Upper lobe of left lung (tissue), 6 donors: ENCODE measurements at regions not wholly inside any gene's neighbourhood (a gene's known extent, or its start where the extent isn't known, plus 50 kb on each side); places are given as distances from the start of the nearest gene placed in this dataset.

Experiments
- ATAC-seq, 2 donors: fragments of 200-7000 bp; cut with Tn5 transposase; one replicate each; pipeline ENCODE4 v1.9.1; 2022; ENCODE audit warnings: mild to moderate bottlenecking in 2 of 2, moderate library complexity in 2 of 2; ENCODE audit not compliant: low FRiP score in 2 of 2
- DNase-seq, 2 donors: peaks; one replicate each; pipeline ENCODE4 v3.0.0-alpha.2; 2019 to 2020
- H3K27ac ChIP-seq, 4 donors: fragments of 200-600 bp; sonication (generic); one replicate each; pipeline ENCODE4 v1.5.1; 2016 to 2019
- H3K27me3 ChIP-seq, 4 donors: fragments of 200-600 bp; sonication (generic); one replicate each; pipeline ENCODE4 v1.5.1; 2017 to 2019
- H3K36me3 ChIP-seq, 4 donors: fragments of 200-600 bp; sonication (generic); one replicate each; pipeline ENCODE4 v1.5.1; 2016 to 2019
- H3K4me1 ChIP-seq, 4 donors: fragments of 200-600 bp; sonication (generic); one replicate each; pipeline ENCODE4 v1.5.1; 2018 to 2019
- H3K4me3 ChIP-seq, 4 donors: fragments of 200-600 bp; sonication (generic); one replicate each; pipeline ENCODE4 v1.5.1; 2017 to 2019; ENCODE audit warnings: mild to moderate bottlenecking in 2 of 4, moderate library complexity in 1 of 4
- H3K9me3 ChIP-seq, 4 donors: fragments of 200-600 bp; sonication (generic); one replicate each; pipeline ENCODE4 v1.5.1; 2018 to 2019
- EP300 ChIP-seq, 4 donors: sonication (generic); formaldehyde crosslinking; IDR thresholded peaks; one replicate each; pipeline ENCODE4 v1.5.1; 2017; ENCODE audit warnings: antibody characterized with exemption in 4 of 4, control low read depth in 2 of 4
- POLR2A ChIP-seq, 4 donors: fragments of 450-650 bp; IDR thresholded peaks; one replicate each; pipeline ENCODE4 v1.5.1; 2016 to 2017; ENCODE audit warnings: antibody characterized with exemption in 4 of 4, mild to moderate bottlenecking in 2 of 4
- POLR2AphosphoS5 ChIP-seq, 2 donors: sonication (generic); formaldehyde crosslinking; IDR thresholded peaks; one replicate each; pipeline ENCODE4 v1.5.1; 2017; ENCODE audit warnings: antibody characterized with exemption in 2 of 2
- WGBS, 2 donors: methylation state at CpG; one replicate each; pipeline ENCODE4 v1.1.5; 2017 to 2018; 5-methylcytosine and 5-hydroxymethylcytosine counted together
- TF ChIP-seq, protein P1 (sequence below), 6 experiments: fragments of 450-650 bp in 4 of 6; fragments of 200-600 bp in 2 of 6; sonication (generic) in 2 of 6; IDR thresholded peaks; one replicate each; pipeline ENCODE4 v1.5.1; 2016 to 2019; ENCODE audit warnings: antibody characterized with exemption in 6 of 6
- donor health status: DM: no; HTN: no; CAD: no; lungs with moderate emphysema.
- donor health status: DM: no; HTN: yes; CAD: no; lungs with severe emphysema.

DNA sequence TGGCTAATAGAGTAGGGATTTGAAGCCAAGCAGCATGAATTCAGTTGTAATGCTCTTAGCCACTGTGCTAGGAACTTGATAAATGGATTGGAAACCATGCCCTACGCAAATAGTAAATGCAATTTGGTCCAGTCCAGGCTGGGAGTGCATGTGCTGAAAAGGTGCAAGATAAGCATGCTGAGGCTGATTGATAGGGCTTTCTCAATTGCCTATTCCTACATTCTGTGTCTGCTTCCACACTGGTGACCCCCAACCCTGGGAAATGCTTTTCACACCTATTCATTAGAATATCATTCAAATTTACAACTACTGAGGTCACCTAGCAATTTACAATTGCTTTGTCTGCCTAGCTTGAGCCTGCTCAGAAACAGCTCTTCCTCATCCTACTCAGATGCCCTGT, 84.7 kb upstream of the SLC25A36 start:
- Histone ChIP-seq H3K36me3 (no peaks in the 10 kb centered on the region), H3K27me3 (no peaks in the 10 kb centered on the region), H3K4me3 (no peak overlapping the region), H3K27ac (no peak overlapping the region), H3K9me3 (no peaks in the 10 kb centered on the region), H3K4me1 (no peaks in the 10 kb centered on the region)
- ATAC-seq (no peak), DNase-seq (no peak)
- TF ChIP-seq POLR2A (IDR thresholded peaks at IDR 0.05) (no peak), POLR2AphosphoS5 (IDR thresholded peaks at IDR 0.05) (no peak), EP300 (IDR thresholded peaks at IDR 0.05) (no peak)
- TF ChIP-seq, protein P1, sequence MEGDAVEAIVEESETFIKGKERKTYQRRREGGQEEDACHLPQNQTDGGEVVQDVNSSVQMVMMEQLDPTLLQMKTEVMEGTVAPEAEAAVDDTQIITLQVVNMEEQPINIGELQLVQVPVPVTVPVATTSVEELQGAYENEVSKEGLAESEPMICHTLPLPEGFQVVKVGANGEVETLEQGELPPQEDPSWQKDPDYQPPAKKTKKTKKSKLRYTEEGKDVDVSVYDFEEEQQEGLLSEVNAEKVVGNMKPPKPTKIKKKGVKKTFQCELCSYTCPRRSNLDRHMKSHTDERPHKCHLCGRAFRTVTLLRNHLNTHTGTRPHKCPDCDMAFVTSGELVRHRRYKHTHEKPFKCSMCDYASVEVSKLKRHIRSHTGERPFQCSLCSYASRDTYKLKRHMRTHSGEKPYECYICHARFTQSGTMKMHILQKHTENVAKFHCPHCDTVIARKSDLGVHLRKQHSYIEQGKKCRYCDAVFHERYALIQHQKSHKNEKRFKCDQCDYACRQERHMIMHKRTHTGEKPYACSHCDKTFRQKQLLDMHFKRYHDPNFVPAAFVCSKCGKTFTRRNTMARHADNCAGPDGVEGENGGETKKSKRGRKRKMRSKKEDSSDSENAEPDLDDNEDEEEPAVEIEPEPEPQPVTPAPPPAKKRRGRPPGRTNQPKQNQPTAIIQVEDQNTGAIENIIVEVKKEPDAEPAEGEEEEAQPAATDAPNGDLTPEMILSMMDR (IDR thresholded peaks at IDR 0.05) = no peak
- 79 to 100% methylated on average over 1 of the region's 1 CpG for WGBS, 2 donors

GRCh38 chr3:140857993-140858392, 83.6 kb upstream of the SLC25A36 start:
- Histone ChIP-seq H3K36me3 (no peaks in the 10 kb centered on the region), H3K4me3 (no peak overlapping the region), H3K27me3 (no peaks in the 10 kb centered on the region), H3K9me3 (no peaks in the 10 kb centered on the region), H3K27ac (no peak overlapping the region), H3K4me1 (no peaks in the 10 kb centered on the region)
- DNase-seq = no peak
- 89 to 93% methylated on average over 2 of the region's 2 CpGs for WGBS, 2 donors
- ATAC-seq = no peak
- TF ChIP-seq POLR2A (IDR thresholded peaks at IDR 0.05) = no peak
- no peak for TF ChIP-seq EP300 (IDR thresholded peaks at IDR 0.05)
- TF ChIP-seq, protein P1 (IDR thresholded peaks at IDR 0.05) = no peak
- no peak for TF ChIP-seq POLR2AphosphoS5 (IDR thresholded peaks at IDR 0.05)

DNA sequence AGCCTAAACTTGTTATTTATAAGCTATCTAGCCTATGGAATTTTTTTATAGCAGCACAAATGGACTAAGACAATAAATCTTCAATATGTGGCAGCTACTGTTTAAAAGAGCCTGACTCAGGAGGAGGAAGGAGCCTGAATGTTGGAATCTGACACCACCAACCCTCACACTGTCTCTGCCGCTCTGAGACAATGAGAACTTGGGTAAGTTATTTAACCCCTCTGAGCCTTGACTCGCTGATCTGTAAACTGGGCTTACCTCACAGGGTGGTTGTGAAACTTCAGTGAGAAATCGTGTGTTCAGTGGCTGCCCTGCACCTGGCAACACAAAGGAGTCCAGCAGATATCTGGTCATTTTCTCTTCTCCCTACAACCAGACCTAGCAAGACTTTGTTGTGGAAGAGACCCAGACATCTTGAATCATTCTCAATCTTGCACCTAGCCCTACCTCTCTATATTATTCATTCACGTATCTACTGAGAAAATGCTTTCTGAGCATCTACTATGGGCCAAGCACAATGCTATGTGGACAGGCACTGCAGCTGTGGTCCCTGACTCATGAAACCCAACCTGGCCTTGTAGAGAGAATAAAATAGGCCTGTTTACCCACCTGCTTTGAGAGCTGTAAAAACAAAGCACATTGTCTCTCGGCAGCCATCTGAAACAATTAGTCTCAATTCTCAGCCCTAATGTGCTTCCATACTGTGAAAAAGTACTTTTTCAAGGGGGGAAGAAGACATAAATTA, 81.9 kb upstream of the SLC25A36 start:
- TF ChIP-seq, protein P1 (IDR thresholded peaks at IDR 0.05) = no peak
- TF ChIP-seq POLR2A (IDR thresholded peaks at IDR 0.05) (no peak), EP300 (IDR thresholded peaks at IDR 0.05) (no peak), POLR2AphosphoS5 (IDR thresholded peaks at IDR 0.05) (no peak)
- H3K9me3 ChIP-seq = no peaks in the 10 kb centered on the region
- H3K27me3 ChIP-seq = no peaks in the 10 kb centered on the region
- no peak overlapping the region for H3K27ac ChIP-seq
- ATAC-seq (no peak), DNase-seq (no peak)
- H3K4me1 ChIP-seq = no peaks in the 10 kb centered on the region
- WGBS, 2 donors = 73 to 75% methylated on average over 5 of the region's 5 CpGs
- no peak overlapping the region for H3K4me3 ChIP-seq
- no peaks in the 10 kb centered on the region for H3K36me3 ChIP-seq

GRCh38 chr3:140863580-140864009, 78.0 kb upstream of the SLC25A36 start:
- DNase-seq = peak in 1 of 2 donors; percentile 39
- peak in 1 of 2 donors; percentile 61 for ATAC-seq
- 6 to 8% methylated on average over 6 of the region's 6 CpGs for WGBS, 2 donors
- Histone ChIP-seq H3K4me3 (no peak overlapping the region), H3K27ac (no peak overlapping the region), H3K36me3 (no peaks in the 10 kb centered on the region), H3K4me1 (no peaks in the 10 kb centered on the region), H3K27me3 (no peaks in the 10 kb centered on the region), H3K9me3 (no peaks in the 10 kb centered on the region)
- TF ChIP-seq, protein P1 (IDR thresholded peaks at IDR 0.05) = peak in 4 of 6 experiments; percentile 21 to 44 (median 33)
- no peak for TF ChIP-seq EP300 (IDR thresholded peaks at IDR 0.05)
- TF ChIP-seq POLR2A (IDR thresholded peaks at IDR 0.05) = no peak
- TF ChIP-seq POLR2AphosphoS5 (IDR thresholded peaks at IDR 0.05) = no peak

- H3K9me3 ChIP-seq = no peaks in the 10 kb centered on the region
- no peak overlapping the region for H3K4me3 ChIP-seq
- TF ChIP-seq EP300 (IDR thresholded peaks at IDR 0.05) (no peak), POLR2AphosphoS5 (IDR thresholded peaks at IDR 0.05) (no peak), POLR2A (IDR thresholded peaks at IDR 0.05) (no peak)
- TF ChIP-seq, protein P1 (IDR thresholded peaks at IDR 0.05) = no peak
- no peaks in the 10 kb centered on the region for H3K27me3 ChIP-seq
- H3K27ac ChIP-seq = no peak overlapping the region
- no peaks in the 10 kb centered on the region for H3K36me3 ChIP-seq
- H3K4me1 ChIP-seq = no peaks in the 10 kb centered on the region
- ATAC-seq (no peak), DNase-seq (no peak)
- WGBS, 2 donors = 84 to 87% methylated on average over 4 of the region's 4 CpGs
These were observed 71.3 kb upstream of the SLC25A36 start for GRCh38 chr3:140870351-140870750.
